HG03469 (cell line): ENCODE measurements at regions not wholly inside any gene's neighbourhood (a gene's known extent, or its start where the extent isn't known, plus 50 kb on each side); places are given as distances from the start of the nearest gene placed in this dataset.
"Not testable (repeated sequence)": the region's sequence is repeated elsewhere in the genome, so short reads cannot be mapped to it uniquely, and the experiment has no call there.

Experiments used
- ATAC-seq: cut with Tn5 transposase; IDR thresholded peaks from one replicate; pipeline ENCODE4 v1.9.1; 2021; ENCODE audit warnings: mild to moderate bottlenecking, moderate library complexity, moderate number of reproducible peaks; ENCODE audit not compliant: unreplicated experiment

DNA sequence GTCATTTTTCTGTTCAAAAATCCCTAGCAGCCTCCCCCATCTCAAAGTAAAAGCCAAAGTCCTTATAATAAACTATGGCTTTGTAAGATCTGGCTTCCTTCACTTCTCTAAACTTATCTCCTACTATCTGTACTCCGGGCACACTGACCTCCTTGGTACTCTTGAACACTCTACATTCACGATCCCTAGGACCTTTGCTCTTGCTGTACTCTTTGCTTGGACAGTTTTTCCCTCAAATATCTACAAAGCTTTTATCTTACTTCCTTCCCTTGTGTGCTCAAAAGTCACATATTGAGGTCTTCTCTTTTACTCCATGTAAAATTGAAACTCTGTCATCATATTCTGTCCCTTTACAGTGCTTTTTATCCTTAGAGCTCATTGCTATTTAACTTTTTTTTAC lies 616.6 kb downstream of the IRS1 start:
- no peak for ATAC-seq

DNA sequence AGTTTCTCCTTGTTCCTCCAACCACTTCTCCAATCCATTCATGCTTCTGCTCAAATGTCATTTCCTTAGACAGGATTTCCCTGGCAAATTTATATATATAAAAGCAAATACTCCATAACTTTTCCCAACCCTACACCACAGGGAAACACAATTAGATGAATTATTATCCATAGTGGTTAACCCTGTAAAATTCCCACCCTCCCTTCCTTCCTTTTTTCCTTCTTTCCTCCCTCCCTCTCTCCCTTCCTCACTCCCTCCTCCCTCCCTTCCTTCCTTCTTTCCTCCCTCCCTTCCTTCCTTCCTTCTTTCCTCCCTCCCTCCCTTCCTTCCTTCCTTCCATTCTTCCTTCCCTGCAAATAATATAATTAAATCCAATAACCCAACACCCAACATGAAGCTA lies 617.7 kb downstream of the IRS1 start:
- ATAC-seq: no peak

DNA sequence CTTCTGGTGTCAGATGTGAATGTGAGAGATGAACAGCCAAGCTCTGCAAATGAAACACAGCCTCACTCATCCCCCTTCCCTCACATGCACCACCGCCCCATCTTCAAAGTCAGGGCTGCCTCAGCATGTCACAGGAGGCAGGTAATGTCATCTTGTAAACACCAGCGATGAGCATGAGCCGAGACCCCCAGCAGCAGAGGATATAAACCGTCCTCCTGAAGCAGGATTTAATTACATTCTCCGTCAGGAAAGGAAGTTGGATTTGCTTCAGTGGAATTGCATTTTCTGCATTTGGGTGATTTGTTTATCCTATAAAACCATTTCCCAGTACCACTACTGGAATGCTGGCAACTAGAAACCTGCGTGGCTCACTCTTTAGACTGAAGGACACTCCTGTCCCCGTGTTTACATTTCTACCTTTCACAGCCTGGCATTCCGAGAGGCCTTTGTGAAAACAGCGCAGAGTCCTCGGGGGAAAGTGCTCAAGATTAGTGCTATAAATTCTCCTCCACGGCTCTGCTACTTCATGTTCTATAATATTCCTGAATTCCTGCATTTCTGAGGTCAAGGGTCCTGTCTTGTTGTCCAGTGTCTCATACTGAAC lies 619.2 kb downstream of the IRS1 start:
- no peak for ATAC-seq

DNA sequence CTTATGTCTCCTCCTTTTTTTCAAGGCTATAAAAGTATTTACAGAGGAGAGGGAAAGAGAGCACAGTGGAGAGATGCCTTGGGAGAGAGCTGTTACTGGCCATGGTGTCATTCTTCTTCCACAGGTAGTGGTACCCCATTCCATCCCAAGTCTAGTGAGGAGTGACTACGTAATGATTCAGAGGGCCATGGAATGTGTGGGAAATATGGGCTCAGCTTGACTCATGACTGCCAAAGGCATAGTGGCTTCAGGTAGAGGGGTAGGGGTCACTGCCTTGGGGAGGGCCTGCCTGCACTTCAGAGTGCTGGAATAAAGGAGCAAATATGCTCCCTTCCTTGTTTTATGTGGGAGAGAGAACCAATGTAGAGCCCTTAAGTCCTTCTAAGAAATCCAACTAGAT lies 620.6 kb downstream of the IRS1 start:
- no peak for ATAC-seq

DNA sequence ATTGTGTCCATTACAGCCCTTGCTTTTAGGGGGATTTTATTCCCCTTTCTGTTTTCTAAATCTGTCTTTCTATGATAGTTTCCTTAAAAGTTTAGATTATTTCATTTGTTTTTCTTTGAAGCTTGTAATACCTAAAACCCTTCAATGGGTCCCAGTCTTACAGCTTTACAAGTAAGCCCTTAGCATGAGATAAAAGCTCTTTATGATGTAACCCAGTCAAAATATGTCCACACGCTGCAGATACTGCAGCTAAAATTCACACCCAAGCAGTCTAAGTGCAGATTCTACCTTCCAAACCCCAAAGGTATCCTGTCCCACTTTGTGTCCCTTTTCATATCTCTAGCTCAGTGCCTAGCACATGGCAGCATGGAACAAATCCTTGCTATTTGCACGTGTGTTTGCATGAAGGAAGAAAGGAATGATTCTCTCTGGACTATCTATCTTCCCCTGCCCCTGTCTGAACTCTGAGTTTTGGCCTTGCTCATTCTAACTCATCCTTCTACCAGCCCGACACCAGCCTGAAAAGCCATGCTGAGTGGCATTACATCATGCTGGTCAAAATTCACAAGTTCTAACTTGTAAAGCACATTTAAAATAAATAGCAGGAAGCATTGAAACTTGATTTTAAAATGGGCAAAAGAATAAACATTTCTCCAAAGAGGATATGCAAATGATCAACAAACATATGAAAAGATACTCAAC lies 623.2 kb downstream of the IRS1 start:
- ATAC-seq: no peak

DNA sequence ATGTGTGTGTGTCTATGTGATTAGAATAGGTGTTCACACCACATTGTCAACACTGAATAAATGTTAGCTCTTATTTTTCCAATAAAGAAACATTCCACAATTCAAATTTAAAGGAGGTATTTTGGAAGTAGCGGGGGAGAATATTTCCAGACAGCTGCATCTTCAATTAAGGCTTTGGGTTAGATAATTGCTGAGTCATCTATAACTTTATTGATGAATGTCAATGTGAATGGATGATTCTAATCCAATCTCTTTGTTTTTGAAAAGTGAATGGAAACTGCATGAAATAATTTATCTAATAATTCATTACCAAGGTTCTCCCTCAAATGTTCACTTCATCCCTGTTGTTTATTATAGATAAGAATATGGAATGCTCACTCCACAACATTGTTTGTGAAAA lies 625.2 kb downstream of the IRS1 start:
- no peak for ATAC-seq

DNA sequence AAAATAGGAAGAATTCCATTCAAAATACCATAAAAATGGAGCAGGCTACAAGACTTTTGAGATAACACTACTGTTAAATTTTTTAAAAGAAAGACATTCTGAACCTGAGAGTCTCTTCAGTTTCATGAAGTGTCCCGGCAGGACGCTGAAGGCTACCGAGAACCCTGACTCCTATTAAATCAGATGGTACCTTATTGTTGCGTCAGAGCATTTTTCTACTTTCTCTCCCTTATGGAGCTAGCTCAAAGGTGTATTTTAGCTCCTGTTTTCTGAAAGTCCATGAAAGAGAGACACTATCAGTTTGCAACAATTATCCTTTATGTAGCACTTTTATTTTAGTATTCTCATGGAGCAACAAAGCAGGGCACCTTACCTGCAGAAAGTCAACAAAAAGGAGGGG lies 626.7 kb downstream of the IRS1 start:
- no peak for ATAC-seq

DNA sequence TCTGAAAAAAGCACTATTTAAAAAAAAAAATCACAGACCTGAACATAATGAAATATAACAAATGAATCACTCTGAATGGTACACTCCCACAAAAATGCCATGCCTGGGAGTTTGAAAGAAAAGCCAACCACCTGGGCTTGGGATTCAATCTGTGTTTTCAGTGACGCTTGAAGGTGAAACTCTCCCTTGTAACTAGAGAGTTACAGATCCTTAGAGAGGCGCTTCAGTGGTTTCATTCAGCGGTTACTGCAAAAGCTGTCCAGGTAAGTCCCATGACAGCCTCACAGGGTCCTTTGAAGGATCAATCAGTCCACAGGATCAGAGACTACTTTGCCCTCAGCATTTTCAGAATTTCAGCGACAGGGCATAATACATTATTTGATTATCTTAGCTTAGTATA lies 627.3 kb downstream of the IRS1 start:
- no peak for ATAC-seq

DNA sequence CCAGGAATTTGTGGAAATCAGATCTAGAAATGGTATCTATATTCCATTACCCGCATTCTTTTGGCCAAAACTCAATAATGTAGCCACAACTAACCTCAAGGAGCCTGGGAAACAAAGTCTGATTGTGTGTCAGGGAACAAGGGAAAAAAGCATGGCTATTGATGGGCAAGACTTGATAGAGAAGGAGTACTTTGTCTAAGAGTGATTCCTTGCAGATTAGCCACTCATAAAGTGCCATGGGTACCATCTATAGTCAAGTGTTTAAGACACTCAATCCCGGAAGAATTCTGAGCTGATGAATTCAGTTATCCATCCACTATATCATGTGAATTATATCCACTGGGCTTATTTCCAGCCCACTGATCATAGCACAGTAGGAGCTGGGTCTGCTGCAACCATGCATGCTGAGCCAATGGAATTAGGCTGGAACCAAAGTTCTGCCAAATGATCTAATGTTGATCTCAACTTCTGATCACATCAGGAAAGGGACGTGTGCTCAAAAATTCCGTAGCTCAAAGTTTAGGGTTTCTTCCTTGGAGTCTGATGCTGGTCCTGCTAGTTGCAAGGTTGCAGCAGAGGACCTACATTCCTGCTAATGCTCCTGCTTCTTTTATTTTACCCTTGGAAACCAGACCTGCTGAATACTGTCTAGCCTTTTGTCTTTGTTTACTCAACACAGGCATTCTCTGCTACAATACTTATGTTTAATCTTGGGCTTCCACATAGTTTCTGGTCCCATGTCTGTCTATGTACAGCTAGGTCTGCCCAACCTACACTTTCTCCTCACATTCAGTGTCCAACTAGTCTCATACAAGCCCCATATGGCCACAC lies 629.7 kb downstream of the IRS1 start:
- no peak for ATAC-seq

DNA sequence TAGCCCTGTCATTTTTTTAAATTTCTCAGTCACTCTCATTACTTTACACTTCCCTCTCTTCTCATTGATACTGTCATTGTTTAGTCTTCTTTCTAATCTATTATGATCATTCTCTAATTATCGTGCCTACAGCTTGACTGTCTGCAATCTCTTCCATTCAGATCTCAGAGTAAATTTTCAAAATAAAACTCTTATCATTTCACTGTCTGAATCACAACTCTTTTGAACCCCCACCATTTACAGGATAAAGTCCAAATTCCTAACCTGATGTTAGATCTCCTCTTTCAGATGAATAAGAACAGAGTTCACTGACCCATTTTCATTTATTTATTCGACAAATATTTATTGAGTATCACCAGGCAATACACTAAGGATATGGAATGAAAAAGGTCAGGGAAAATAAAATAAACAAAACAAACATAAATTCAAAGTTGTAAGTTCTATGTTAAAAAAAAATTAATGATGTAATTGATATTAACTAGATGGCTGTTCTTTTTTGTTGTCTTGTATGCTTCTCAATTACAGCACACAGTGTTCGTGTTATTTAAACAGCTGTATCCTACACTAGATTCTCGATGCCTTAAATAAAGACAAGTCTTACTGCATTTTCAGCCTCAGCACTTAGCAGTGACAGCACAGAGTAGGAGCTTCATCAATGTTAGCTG lies 631.0 kb downstream of the IRS1 start:
- no peak for ATAC-seq

DNA sequence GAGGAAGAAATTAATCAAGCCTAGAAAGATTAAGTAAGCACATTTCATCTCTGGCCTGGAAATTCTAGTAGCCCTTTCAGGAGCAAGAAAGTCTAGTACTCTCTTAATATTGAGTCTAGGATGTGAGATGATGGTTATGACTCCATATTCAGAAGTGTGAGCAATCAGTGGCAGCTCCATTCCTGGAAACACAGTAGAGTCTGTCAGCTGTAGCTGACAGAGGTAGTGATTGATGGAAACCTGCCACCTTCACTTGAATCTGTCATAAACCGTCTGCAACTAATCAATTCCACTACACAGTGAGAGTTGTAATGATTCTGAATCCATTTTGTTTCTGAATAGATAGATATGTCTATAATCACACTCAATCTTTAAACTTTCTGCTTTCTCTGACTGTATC lies 635.1 kb downstream of the IRS1 start:
- ATAC-seq: no peak

DNA sequence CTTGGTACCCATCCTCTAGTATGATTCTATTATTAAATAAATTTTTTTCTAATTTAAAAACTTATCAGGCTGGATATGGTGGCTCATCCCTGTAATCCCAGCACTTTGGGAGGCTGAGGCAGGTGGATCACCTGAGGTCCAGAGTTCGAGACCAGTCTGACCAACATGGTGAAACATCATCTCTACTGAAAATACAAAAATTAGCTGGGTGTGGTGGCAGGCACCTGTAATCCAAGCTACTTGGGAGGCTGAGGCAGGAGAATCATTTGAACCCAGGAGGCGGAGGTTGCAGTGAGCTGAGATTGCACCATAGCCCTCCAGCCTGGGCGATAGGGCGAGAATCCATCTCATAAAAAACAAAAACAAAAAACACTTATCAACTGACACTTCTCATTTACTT lies 639.0 kb downstream of the IRS1 start:
- not testable (repeated sequence) for ATAC-seq

DNA sequence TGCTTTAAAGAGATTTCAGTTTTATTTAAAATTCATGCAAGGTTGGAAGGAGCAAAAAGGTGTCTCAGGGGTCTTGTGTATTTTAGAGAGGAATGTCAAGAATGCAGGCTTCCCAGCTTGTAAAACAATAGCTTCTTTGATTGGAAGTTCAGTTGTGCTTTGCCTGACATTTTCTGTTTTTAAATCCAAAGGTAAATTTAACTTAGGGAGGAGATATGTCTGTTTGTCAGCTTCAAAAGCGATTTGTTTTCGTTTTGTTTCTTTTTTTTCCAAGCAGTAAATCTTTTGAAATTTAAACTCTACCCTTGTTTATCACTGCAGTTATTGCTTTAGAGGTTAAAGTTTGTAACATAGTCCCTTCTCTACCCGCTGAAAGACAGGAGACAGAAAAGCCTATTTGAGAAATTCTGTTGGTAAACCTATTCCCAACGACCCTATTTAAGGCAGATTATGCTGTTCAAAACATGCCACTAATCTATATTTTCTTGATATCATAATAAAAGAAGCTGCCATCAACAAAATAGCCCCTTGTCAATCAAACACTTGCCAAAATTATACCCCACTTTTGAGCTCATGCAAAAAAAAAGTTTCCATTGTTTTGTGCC lies 639.6 kb downstream of the IRS1 start:
- ATAC-seq: no peak

DNA sequence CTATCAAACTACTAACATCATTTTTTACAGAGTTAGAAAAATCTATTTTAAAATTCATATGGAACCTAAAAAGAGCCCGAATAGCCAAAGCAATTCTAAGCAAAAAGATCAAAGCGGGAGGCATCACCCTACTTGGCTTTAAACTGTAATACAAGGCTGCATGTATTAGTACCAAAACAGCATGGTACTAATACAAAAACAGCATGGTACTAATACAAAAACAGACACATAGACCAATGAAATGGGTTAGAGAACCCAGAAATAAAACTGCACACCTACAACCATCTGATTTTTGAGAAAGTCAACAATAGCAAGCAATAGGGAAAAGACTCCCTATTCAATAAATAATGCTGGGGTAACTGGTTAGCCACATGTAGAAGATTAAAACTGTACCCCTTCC lies 640.7 kb downstream of the IRS1 start:
- ATAC-seq: no peak

DNA sequence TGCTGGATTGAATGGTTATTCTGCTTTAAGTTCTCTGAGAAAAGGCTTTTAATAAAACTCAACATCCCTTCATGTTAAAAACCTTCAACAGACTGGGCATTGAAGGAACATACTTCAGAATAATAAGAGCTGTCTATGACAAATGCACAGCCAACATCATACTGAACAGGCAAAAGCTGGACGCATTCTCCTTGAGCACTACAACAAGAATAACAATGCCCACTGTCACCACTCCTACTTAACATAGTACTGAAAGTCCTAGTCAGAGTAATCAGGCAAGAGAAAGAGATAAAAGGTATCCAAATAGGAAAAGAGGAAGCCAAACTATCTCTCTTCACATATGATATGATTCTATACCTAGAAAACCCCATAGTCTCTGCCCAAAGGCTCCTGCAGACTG lies 641.4 kb downstream of the IRS1 start:
- no peak for ATAC-seq

DNA sequence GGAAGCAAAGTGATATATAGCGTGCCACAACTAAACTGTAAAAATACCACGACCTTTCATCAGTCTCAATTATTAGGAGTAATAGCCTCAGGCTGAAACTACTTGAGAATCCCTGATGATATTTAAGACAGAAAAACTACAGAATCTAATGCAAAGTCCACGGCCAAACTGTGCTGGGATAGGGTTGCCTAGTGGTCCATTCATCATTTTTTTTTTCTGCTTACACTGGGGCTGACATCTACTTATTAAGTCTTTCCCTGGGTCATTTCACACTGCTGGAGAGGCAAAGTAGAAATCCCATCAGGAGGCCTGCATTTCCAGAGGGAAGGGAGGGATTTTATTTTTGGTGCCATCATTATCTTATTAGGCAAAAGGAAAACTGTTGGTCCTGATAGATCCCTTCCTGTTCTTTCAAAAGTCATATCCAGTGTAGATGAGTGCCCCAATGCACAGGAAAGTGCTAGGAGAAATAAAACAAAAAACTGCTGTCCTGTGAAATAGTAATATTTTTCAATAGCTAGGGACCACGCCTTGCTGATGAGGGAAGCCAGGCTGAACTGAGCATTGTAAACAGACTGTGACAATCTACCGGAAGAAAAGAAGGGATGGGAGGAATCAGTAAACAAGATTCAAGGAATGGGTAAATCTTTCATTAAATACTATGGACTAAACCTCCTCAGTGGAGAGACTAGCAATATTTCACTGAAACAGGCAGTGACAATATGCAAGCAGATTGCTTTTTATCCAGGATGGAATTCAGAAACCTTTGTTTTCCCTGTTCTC lies 644.3 kb downstream of the IRS1 start:
- ATAC-seq: no peak

DNA sequence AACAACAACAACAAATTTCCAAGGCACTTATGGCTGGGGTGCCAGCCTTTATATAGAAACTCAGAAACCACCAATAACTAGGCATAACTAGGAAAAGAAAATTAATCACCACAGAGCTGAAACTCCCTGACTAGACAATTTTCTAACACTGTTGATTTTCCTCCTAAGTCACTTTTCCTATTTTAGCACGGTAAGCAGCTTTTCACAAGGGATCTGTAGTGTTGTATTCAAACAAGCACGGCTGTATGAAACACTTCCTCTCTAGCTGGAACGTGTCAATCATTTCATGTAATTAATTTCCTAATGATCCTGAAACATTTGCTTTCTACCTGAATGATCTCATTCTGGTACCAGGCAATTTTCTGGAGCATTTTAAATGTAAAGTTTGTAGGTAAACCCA lies 645.0 kb downstream of the IRS1 start:
- ATAC-seq: no peak

DNA sequence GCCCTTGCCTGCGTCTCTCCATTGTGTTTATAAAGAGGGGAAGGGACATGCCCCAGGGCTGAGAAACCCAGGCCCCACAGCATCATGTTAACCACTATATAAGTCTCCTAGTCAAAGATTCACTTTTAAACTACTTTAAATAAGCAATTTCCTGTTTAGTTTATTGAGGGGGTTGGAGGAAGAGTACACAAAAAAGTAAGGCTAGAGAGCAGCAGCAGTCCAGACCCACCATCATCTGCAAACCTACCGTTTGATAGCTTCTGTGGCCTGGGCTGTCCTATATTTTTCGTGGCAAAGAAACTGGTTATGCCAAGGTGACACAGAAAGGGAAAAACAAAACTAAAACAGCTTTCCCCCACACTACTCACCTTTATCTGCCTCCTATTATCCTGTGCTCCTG lies 646.1 kb downstream of the IRS1 start:
- no peak for ATAC-seq

DNA sequence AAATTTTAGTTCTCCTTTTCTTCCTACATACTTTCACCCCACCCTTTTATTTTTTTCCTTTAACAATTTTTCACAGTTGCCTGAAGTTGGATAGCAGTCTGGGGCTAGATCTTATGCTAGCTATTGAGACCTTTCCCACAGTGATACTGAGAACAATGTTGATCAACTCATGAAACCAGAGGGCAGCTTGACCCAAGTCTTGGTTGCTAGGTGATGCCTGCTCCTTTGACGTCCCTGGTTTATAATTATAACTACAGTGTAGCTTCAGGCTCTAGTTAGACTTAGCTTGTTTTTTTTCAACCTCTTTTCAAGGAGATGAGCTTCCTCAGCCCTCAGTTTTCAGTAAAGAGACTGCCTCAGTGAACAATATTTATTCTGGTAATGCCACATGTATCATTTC lies 648.5 kb downstream of the IRS1 start:
- ATAC-seq: no peak

DNA sequence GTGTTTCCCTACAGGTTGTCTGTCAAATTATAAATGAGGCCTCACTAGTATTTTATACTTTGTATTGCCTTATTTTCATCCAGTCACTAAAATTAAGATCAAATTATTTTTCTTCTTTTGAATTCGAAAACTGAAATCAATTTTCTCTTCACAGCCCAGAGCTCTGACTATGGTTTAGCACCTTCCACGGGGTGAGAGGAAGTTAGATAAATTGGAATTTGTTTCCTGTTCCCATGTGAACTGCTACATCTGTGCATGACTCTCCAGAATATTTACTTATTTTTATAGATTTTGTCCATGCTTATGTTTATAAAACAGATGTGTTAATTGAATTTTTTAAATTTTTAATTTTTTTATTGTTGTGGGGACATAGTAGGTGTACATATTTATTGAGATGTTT lies 656.5 kb downstream of the IRS1 start:
- no peak for ATAC-seq
